NCI-H1092 treated with DMSO at 0.1 percent for 48 hours (cell line): ENCODE measurements at regions not wholly inside any gene's neighbourhood (a gene's known extent, or its start where the extent isn't known, plus 50 kb on each side); places are given as distances from the start of the nearest gene placed in this dataset.

Experiments used
- DNase-seq: peaks from one replicate; lab custom pipeline; 2025; lab: John Stamatoyannopoulos, UW

GRCh38 chr2:149651229-149651628, 63.7 kb upstream of the MMADHC start:
- no peak for DNase-seq

GRCh38 chr2:149650006-149650405, 62.4 kb upstream of the MMADHC start:
- DNase-seq: no peak

- no peak for DNase-seq
Measured at GRCh38 chr2:149648282-149649030, 60.9 kb upstream of the MMADHC start.

GRCh38 chr2:149645391-149645790, 57.8 kb upstream of the MMADHC start:
- DNase-seq: no peak
